Anterior cingulate cortex (tissue), 58 donors: ENCODE measurements at regions not wholly inside any gene's neighbourhood (a gene's known extent, or its start where the extent isn't known, plus 50 kb on each side); places are given as distances from the start of the nearest gene placed in this dataset.
"Not testable (repeated sequence)": the region's sequence is repeated elsewhere in the genome, so short reads cannot be mapped to it uniquely, and the experiment has no call there.

ENCODE experiments used
- DNase-seq, 58 donors: peaks; one replicate each; lab custom pipeline; 2025; lab: John Stamatoyannopoulos, UW

DNA sequence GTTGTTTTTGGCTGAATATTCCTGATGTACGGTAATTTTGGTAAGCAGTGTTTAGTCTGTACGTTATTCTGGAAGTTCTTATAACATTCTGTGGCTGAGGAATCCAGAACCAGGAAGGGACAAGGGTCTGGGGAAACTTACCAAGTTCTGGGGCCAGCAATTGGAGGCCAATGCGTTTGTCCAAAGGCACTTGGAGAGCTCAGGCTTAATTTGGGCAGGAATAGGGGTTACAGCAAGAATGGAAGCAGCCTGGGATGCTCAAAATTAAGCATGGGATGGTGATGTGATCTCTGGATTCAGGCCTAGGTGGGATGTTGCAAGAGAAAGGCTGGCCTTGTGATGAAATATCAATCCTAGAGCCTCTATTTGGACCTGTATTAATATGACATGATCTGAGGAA is 235.2 kb upstream of the NOX3 start:
- DNase-seq, result no peak

DNA sequence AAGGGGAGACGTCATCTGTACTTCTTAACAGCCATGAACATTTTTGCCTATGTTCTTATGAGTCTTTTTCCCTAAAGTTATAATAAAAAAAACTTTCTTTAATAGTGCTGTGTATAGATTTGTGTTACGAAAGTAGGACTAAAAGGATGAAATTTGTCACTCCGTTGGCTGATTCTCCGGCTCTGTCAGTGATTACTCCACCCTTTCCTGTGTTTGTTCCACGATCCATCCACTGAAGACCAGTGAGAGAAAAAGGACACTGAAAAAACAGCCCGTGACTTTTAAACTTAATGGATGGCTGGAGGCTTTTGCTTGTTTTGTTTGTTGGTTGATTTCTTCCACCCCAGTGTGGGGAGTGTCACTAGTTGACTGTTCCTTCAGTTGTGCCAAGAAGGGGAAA is 232.0 kb upstream of the NOX3 start:
- no peak for DNase-seq

DNA sequence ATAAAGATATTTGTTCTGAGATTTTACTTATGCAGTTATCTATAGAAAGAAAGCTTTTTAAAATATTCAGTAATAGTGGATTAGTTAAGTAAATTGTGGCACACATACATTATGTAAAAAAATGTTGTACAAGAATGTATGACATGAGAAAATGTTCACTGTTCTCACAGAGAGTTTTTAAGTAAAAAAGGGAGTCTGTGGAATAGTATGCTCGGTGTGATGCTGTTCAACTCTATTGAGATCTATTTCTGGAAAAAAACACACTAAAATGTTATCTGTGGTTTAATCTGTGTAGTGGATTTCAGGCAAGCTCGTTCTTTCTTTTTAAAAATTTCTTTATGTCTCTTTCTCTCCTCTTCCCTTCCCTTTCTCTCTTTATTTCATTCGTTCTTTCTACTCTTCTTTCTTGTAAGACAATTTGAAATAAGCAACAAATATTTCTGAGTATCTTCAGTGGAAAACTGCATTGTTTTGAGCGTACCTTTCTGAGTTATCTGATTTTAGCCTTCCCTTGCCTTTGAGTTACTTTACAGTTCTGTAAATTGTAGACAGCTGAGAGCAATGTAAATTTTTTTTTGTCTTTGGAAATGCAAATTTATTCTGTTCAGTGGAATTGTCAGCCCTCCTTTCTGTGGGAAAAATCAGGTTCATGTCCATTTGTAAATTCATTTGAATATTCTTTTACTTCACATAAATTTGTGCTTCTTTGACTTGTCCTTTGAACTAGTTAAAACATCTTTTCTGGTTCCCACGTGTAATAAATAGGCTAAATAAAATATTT is 229.0 kb upstream of the NOX3 start:
- DNase-seq, result no peak

DNA sequence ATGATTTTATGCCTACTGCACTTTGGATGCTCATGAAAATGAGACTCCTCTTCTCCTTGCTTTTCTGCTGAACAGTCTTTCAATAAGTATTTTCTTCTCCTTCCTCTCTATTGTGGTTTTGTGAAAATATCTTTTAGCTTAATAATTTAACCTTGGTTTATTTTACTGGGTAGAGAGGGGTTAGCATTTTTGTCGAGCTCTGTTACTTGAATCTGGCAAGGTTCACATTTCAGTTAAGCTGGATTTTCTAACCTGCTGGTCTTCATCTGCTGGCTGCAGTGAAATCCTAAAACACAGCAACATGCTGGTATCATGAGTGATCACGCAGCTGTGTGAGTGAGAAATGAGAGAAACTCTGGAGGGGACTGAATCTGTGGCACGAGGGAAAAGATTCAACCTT is 222.7 kb upstream of the NOX3 start:
- DNase-seq, result no peak

DNA sequence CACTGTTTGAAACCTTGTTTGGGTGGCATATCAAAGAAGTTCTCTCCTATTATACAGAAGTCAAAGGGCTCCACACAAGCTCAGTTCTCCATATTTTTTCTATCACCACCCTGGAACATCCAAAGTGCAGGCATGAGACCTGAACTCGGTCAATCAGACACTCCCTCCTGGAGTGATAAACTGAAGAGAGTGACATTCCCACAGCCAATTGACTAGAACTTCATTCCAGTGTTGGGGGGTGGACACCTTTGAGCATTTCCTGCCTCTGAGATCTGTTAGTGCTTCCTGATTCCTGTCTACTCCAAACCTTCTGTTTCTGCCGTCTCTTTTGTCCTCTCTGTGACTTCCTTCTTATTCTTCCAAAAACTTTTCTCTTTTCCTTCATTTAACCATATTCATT is 220.7 kb upstream of the NOX3 start:
- no peak for DNase-seq

DNA sequence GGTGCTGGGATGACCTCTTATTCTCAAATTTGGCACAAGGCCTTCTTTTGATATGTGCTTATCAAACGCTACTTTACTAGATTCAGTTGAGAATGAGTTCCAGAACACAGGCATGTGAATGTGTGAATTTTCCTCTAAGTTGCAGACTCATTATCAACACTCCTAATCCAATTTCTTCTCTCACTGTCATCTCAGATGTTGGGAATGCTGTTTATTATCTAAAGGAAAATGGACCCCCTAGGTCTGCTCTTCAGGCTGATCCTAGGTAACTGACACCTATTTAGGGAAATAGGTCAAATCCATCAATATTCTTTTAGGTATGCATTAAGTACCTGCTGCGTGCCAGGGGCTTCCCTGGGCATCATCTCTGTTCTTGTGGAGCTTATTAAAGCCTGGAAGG is 215.0 kb upstream of the NOX3 start:
- no peak for DNase-seq

- DNase-seq, result no peak
Measured at GRCh38 chr6:155660251-155660977, 204.8 kb upstream of the NOX3 start.

- DNase-seq, result no peak
Measured at GRCh38 chr6:155656024-155656423, 200.4 kb upstream of the NOX3 start.

- no peak for DNase-seq
Measured at GRCh38 chr6:155654474-155654873, 198.8 kb upstream of the NOX3 start.

DNA sequence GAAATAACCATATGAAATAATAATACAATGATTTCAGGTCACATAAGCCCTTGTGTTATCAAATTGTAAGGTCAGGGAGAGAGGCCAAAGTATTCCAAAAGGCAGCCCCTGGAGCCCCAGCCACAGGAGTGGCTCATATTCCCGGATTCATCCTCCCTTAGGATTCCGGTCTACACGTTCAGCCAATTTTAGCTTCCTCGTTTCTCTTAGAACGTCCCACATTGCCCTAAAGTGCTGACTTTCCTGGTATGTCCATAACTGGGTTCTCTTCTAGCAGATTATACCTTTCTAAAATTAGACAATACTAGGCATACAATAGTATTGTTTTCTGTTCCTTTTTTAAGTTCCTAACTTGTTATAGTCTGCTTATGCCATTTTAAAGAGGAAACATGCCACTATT is 192.7 kb upstream of the NOX3 start:
- no peak for DNase-seq

GRCh38 chr6:155647354-155647753 is 191.7 kb upstream of the NOX3 start:
- no peak for DNase-seq

- DNase-seq, result no peak
Measured at GRCh38 chr6:155646443-155646842, 190.8 kb upstream of the NOX3 start.

DNA sequence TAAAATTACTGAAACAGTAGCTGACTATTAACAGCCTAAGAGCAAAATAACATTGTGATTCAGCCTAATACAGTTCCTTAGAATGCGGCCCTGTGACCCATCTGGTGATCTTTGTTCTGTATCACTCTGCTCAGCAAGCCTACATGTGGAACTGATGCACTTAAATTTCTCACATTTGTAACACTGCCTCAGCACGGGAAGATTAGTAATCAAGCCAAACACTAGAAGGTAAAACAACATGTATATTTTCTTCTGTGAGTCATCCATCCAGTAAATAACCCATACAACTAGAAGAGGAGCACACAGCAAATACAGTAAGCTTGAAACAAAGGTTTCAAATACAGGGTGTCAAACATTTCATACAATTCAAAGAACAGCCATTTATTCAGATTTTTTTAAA is 189.7 kb upstream of the NOX3 start:
- no peak for DNase-seq

- DNase-seq, result no peak
Measured at GRCh38 chr6:155641603-155642002, 186.0 kb upstream of the NOX3 start.

DNA sequence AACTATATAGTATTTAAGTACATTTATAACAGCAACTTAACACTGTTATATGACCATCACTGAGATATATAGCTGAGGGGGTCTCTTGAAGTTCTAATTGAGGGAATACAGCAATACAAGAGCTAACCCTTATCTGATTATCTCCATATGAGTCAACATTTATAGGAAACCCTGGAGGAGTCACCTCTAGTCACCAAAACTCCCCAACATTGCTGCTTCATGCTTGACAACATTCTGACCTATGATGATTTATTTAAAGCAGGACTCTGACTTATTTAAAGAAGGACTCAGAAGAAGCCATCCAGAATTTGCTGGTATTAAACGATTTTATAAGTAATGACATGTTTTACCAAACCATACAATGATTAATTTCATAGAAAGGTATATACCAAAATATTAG is 182.6 kb upstream of the NOX3 start:
- no peak for DNase-seq

GRCh38 chr6:155635416-155635815 is 179.8 kb upstream of the NOX3 start:
- no peak for DNase-seq

- no peak for DNase-seq
Measured at GRCh38 chr6:155630085-155630484, 174.4 kb upstream of the NOX3 start.

- DNase-seq, result no peak
Measured at GRCh38 chr6:155629652-155630051, 174.0 kb upstream of the NOX3 start.

GRCh38 chr6:155628306-155628705 is 172.7 kb upstream of the NOX3 start:
- no peak for DNase-seq

- not testable (repeated sequence) for DNase-seq
Measured at GRCh38 chr6:155627722-155628212, 172.1 kb upstream of the NOX3 start.

DNA sequence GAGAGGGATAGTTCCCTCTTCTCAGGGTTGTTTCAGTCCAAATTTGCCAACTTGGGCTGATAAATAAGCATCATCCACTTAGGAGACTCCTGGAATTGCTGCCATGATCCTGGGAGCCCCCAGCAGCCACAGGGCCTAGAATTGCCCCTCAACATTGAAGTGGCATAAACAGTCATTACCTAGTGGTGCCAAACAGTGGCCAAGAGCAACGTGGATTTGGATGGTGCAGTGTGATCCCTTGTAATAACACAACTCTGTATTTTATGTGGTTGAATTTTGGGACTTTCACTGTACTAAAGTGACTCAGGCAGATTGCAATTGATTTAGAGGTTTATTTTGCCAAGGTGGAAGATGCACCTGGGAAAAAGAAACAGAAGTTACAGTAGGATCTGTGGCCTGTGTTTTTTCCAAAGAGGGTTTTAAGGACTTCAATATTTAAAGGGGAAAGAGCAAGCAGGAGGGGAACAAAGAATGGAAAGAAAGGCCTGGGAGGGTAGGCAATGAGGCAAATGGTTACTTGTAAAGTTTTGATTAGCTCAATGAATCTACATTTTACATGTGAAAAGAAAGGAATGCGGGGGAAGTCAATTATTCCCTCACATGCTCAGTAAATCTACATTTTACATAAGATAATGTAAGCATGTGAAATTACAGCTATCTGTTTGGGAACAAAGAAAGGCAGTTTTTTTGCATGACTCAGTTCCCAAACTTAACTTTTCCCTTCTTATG is 168.0 kb upstream of the NOX3 start:
- no peak for DNase-seq
